Myocyte (in vitro differentiated cells): ENCODE measurements at regions not wholly inside any gene's neighbourhood (a gene's known extent, or its start where the extent isn't known, plus 50 kb on each side); places are given as distances from the start of the nearest gene placed in this dataset.
"Not testable (repeated sequence)": the region's sequence is repeated elsewhere in the genome, so short reads cannot be mapped to it uniquely, and the experiment has no call there.

Experiments used
- DNase-seq: peaks from one replicate; pipeline ENCODE4 v3.0.0-alpha.2; 2012; ENCODE audit warnings: low read depth

DNA sequence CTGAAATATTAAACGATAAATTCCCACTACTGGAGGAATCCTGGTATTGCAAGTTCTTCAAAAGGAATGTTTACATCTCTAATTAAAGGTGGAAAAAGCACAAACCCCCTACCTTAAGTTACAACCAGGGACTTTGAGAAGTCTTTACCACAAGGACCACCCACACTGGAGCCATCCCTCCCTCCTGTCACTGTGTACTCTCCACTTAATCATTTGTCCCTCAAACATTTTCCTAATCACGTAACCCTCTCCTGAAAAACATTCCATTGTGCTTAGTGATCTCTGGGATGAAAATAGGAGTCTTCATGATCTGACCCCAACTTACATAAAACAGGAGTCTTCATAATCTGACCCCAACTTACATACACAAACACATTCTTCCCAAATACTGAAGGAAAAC lies 85.7 kb downstream of the SUCLG1 start:
- DNase-seq: no peak

DNA sequence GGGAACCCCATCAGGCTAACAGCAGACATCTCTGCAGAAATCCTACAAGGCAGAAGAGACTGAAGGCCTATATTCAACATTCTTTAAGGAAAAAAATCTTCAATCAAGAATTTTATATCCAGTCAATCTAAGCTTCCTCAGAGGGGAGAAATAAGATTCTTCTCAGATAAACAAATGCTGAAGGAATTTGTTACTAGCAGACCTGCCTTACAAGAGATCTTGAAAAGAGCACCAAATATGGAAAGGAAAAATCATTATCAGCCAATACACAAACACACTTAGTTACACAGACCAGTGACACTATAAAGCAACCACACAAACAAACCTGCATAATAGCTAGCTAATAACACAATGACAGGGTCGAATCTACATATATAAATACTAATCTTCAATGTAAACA lies 96.5 kb downstream of the SUCLG1 start:
- no peak for DNase-seq

DNA sequence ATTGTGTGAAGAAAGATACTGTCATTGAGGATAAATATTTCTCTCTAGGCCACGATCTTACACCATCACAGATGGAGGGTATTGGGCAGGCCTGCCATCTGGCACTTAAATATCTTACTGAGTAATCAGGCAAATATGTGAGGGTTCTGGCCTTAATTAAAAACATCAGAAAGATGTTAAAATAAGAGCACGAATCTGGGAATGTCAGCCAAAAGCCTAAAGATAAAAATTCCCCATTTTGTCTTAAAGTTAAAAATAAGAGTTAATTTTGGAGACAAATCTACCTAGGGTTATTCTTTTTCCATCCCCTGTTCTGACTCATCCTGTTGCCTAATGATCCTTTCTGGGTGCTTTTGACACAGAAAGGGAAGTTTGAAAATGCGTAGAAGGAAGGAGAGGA lies 121.0 kb downstream of the SUCLG1 start:
- no peak for DNase-seq

DNA sequence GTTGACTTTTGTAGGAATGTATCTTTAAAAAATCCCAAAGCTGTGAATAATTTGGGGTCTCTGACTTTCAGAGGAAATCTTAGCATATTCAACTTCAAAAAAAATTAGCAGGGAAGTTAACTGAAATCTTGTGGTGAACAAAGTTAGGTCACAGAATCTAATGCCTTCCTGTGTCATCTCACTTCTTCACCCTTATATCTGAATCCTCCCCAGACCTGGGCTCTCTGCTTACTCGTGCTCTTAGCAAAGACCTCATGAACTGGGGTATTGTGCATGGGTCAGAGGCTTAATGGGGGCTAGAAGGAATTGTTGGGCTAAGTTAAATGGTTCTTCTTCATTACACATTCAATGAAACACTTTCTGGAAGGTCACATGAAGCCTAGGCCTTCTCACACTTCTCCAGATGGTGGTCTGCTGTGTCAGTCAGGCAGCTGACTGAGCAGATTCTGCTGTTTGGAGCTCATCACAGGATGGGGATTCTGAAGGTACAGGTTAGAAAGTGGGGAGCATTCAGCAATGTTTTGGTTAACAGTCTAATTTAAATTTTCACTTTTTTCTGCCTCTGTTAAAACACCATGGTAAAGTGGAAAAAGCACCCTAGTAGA lies 131.3 kb downstream of the SUCLG1 start:
- no peak for DNase-seq

DNA sequence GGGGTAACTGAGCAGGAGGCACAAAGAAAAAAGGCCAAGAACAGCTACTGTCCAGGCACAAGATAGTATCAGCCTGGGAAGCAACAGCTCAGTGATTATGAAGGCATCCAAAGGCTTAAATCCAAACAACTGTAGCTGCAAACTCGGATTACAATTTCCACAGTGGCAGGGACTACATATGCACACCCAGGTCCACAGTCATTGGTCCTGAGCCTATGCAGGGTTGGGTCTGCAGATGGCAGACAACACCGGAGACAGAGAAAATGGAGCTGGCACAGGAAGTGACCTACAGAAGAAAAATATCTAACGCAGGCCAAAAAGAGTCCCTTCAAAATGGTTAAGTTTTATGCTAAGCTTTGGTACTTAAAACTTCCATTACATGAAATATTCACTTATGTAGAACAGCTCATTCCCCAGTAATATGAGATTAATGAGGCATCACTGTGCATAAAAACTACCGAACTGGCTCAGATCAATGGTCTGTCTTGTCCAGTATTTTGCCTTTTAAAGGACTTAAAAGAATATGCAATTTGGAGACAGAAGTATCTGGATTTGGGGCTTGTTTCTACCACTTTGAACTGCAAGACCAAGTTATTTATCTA lies 132.1 kb downstream of the SUCLG1 start:
- no peak for DNase-seq

DNA sequence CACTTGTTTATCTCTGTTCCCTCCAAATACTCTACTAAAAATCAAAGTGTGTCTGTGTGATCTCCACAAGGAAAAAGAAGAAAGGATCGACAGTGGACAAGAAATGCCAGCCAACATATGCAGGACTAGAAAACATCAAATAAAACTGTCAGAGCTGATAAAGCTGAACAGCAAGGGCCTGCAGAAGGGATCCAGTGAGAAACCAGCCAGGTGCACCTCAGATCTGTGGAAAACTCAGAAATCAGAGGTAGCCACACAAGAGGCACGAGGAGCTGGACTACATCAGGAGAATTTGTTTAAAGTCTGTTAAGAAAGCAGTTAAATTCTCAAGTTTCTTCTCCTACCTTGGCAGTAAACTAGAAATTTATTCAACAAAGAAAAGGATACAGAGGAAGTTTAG lies 135.2 kb downstream of the SUCLG1 start:
- DNase-seq: no peak

DNA sequence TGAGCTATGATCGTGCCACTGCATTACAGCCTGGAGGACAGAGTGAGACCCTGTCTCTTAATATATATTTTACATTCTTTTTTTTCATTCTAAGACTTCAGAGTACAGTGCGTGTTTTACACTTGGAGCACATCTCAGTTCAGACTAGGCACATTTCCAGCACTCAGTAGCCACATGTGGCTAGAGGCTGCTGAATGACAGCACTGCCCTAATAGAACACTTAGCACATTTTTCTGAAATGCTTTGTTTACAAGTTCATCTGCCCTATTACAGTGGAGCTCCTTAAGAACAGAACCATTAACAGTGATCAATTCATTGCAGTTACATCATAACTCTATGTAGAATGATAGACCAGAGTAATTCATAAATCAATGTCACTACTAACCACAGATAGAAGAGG lies 138.1 kb downstream of the SUCLG1 start:
- no peak for DNase-seq

DNA sequence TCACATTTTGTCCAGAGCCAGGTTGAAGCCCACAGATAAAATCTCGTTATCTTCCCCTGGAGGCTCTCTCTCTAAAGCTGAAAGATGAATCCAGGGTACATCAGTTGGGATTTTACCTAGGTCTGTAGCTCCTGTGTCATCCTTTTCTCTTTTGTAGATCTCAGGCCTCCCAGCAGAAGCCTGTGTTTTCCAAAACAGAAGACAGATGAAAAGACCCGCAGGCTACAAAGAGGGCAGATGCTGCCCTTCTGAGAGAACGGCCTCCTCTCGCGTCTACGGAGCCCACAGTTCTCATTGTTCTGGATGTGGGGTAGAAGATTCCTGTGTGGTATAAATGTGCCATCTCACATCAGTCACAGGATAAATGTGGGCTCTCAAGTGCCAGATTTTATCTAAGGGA lies 139.5 kb downstream of the SUCLG1 start:
- no peak for DNase-seq

DNA sequence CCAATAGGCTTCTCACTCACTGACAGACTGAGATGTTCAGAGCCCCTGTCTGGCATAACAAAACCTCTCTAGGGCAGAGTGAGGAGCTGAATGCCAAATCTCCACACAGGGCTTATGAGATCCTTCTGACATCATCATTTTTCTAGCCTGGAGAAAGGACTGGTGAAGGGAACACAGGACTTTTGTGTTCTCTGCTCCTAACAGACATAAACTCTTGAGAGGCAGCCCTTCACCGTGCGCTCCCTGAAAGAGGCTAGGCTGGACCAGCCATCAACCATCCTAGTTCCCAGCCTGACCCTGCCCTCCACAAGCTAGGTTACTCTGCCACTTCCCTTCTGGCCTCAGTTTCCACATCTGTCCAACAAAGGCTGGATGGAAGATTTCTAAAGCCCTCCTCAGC lies 141.9 kb downstream of the SUCLG1 start:
- no peak for DNase-seq

DNA sequence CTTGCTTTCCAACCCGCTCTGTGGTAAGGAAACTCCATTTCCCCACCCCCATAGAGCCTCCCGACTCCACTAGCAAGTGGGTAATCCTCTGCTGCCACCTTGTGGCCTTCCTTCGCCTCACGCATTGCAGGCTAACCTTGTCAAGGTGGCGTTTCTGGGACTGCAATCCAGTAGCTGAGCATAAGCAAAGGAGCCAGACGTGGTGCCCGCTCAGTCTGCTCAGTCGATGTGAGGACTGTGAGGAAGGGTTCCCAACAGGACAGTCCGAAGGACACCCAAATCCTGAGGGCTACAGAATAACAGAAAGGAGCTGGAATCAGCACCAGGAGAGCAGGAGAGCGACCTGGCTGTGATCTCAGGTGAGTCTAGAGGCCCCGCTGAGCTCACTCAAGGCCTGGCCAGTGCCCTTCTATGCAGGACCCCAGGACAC lies 144.2 kb downstream of the SUCLG1 start:
- DNase-seq: peak; percentile 83

DNA sequence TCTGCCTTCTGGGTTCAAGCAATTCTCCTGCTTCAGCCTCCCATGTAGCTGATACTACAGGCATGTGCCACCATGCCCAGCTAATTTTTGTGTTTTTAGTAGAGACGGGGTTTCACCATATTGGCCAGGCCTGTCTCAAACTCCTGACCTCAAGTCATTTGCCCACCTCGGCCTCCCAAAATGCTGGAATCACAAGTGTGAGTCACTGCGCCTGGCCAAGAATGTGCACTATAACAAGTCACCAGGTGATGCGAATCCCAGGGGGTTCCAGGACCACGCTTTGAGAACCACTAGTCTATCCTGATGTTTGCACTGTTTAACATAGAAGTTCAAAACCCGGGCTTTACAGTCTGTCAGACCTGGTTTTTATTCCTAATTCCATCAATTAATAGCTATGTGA lies 144.8 kb downstream of the SUCLG1 start:
- no peak for DNase-seq

DNA sequence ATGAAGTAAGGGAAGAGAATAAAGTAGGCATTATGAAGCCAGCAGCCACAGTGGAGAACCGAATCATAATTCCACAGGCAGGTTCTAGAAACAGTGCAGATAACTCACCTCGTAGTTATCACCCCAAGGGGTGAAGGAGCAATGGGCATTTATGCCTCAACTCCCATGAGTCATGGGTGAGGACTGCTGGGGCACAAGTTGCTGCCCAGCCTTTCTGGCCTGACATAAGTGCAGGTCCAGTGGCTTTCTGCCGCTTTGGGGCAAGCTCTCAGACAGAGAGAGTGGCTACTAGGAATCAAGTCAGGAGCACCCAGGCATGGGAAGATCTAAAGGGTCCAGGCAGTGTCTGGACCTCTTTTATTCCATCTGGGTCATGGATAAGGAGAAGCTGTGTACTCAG lies 149.8 kb downstream of the SUCLG1 start:
- no peak for DNase-seq

DNA sequence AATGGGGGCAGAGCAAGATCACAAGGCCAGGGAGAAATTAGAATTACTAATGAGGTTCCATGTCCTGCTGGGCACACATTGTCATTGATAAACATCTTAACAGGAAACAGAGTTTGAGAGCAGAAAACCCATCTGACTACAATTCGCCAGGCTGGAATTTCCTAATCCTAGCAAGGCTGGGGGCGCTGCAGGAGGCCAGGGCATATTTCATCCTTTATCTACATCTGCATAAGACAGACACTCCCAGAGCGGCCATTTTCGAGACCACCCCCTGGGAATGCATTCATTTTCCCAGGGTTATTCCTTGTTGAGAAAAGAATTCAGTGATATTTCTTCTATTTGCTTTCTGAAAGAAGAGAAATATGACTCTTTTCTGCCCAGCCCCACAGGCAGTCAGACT lies 152.7 kb downstream of the SUCLG1 start:
- no peak for DNase-seq

DNA sequence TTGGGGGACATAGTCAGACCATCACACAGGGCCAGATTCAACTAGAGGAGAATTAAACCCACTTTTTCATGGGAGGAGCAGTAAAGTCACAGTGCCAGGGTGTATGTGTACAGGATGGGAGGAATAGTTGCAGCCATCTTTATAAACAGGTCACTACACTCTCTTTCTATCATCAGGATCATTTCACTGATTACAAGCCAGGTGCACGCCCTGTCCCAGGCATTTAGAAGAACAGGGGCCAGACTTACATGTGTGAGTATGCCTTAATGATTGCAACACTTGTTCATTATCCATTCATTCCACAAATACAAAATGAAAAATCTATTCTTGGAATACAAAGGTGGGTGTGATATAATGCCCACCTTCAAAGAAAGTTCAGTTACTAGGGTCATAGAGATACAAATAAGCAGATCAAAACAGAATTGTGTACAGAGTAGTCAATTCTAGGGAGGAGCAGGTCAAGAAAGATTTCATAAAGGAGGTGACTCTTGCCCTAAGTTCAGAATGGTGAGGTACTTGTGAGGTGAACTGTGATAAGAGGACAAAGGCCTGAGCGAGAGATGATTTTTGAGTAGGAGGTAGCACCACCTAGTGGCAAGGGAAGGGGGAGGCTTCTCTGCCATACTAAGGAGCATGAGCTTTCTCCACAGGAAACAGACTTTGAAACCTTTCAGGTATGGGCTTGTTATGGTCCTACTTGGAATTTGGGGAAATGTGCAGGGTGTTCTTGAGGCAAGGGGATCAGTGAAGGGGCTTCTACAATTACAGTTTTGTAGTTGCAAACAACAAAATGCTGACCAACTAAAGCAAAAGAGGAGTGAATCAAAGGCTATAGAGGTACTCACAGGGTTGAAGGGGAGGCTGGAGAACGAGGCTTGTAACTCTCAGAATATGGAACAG lies 156.3 kb downstream of the SUCLG1 start:
- DNase-seq: peak; percentile 66

DNA sequence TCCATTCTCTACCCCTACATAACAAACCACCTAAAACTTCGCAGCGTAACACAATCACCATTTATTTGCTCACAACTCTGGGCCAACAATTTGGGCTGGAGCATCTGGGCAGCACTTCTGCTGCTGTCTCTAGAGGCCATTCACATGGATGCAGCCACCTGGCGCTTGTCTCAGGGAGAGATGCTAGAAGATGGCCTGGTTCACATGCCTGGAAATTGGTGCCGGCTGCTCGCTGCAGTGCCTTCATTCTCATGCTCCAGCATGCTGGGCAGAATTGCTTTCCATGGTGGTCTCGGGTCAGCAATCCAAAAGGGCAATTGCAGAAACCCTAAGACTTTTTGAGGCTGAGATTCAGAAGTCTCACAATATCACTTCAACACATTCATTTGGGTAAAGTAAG lies 157.4 kb downstream of the SUCLG1 start:
- DNase-seq: no peak

DNA sequence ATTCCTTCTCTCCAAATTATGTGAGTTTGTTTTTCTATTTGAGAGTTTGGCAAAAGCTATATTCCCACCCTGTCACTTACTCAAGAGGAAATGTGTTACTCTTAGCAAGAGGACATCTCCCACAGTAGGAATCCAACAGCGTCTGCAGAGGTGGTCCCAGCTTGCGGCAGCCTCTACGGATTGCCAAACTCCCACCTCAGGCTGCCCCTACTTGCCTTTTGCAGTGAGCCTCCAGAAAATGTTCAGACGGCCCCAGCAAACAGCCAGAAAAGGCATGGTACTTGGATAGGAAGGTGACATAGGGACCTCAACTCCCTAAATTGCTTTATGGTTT lies 158.4 kb downstream of the SUCLG1 start:
- no peak for DNase-seq

DNA sequence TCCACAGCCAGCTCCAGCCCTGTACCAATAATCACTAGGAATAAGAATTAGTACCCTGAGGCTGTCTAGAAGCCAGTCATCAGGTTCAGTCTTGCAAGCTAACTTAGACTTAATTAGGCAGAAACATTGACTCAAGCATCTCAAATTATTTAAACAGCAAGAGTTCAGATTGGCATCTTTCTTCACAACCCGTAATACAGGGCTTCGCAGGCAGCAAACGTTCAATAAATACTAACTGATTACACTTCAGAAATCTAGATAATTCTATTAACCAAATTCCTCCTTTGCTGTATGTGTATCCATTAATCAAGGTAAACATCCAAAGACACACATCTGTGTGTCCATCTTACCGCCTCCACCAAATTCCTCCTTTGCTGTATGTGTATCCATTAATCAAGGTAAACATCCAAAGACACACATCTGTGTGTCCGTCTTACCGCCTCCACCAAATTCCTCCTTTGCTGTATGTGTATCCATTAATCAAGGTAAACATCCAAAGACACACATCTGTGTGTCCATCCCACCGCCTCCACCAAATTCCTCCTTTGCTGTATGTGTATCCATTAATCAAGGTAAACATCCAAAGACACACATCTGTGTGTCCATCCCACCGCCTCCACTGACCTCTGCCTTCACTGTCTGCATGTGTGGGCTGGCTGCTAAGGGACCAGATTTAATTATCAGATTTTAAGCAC lies 158.9 kb downstream of the SUCLG1 start:
- not testable (repeated sequence) for DNase-seq

DNA sequence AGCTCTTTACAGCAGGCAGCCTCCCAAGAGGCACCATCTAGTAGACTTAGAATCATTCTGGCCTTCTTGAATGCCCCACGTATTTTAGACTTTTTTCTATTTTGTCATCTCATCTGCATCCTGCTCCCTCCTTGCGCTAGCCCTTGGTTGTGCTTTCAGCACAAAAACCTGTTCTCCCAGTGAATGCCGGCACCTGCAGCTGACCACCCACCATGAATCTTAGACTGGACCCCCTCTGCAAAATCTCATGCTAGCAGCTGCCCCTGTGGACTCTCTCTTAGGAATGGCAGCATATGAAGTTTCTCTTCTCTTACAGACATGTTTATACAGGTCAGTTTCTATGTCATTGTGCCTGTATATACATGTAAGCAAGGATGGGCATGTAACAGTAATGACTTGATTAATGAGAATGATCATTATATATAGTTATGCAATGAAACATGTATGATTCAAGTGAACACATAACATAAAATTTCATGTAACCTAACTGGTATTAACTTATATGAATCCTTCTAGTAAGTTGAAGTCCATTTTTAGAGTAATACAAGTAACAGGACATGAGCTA lies 159.8 kb downstream of the SUCLG1 start:
- no peak for DNase-seq

DNA sequence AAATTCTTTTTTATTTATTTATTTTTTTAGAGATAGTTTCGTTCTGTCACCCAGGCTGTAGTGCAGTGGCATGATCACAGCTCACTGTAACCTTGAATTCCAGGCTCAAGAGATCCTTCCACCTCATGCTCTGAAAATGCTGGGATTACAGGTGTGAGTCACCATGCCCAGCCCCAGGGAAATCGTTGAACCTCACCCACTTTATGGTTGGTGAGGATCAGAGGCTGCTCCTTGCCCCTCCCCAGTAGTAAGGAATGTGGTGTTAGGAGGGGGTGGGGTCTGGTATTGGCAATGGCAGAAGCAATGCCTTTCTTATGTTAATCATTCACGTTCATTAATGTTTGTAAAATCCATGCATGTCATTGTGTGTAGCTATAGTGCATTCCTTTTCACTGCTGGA lies 161.9 kb downstream of the SUCLG1 start:
- no peak for DNase-seq

DNA sequence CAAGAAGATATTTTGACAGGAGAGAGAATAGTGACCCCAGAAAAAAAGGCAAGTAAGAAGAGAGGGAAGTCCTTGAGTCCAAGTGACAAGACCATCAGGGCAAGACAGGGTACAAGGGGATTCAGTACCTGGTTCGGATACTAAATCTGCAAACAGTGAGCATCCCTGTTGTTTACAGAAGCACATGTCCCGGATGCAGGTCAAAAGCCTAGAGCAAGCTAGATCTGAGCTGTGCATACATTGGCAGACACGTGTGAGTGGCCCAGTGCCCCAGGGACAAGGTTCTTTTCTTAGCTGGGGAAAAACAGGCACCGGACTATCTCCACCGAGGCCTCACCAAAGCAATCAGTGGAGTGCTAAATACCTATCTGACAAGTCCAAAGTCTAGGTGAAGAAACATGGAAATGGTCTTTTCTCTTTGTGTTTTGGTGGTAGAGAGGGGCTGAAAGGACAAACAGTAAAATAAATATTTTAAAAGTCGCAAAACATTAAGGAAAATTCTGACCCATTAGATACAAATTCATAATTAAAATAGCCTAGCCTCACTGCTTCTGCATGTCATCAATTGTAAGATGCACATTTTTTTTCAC lies 165.2 kb downstream of the SUCLG1 start:
- DNase-seq: no peak

DNA sequence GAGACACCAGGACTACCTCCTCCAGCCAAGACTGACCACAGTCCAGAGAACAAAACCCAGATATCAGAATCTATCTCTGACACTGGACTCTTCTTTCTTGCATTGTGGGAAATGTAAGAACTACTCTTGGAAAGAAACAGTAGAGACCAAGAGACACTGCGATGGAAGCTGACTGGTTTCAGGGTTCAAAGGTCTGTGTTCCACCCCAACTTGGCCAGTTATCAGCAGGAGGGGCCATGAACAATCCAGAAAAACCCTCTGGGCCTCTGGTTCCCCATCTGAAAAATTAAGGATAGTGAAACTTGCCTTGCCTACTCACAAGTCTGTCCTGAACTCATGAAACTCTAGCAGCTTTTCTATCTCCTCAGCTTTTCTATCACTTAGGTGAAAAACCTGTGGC lies 166.5 kb downstream of the SUCLG1 start:
- no peak for DNase-seq
